Renal cortical epithelial cell (primary cell): ENCODE measurements at regions not wholly inside any gene's neighbourhood (a gene's known extent, or its start where the extent isn't known, plus 50 kb on each side); places are given as distances from the start of the nearest gene placed in this dataset.

Source experiments
- DNase-seq: peaks from one replicate; pipeline ENCODE4 v3.0.0-alpha.2; 2011; ENCODE audit warnings: low read depth

DNA sequence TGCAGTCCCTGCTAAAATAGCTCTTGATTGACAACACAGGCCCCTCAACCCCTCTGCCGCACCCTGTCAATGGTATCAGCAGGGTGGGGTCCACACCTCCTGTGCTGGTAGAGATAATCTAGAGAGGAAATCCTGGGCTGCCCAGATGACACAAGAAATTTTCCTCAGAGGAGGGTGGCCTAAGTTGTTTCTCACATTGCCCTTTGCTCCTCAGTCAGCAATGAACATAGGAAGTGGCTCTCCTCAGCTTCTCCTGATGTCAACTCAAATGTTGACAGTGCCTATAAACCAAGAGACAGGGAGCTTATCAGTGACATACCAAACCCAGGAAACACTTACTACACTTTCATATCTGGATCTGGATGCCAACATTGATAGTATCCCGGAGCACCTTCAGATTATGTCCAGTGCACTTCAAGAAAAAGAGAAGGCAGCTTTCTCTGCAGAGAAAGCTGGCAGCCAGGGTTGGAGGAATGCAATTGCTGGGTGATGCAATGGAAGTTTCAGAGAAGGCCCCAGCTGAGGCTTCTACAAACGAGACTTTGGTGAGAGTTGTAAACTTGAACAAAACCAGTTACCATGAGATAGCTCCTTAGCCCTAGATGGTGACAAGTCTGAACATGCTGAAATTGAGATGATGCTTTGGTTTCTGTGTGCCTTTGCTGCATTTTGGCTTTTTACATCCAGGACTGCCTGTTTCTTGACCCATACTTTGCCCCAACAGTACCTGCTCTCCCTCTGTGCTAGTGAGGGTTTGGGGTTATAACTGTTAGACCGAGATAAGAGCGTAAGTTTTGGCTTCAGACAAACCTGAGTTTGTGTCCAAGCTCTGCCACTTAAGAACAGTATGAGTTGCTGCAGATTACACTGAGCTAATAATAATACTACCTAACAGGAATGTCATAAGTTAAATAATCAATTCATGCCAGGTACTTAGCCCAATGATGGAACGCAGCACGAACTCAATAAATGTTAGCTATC is 183.5 kb downstream of the NUAK1 start:
- no peak for DNase-seq

DNA sequence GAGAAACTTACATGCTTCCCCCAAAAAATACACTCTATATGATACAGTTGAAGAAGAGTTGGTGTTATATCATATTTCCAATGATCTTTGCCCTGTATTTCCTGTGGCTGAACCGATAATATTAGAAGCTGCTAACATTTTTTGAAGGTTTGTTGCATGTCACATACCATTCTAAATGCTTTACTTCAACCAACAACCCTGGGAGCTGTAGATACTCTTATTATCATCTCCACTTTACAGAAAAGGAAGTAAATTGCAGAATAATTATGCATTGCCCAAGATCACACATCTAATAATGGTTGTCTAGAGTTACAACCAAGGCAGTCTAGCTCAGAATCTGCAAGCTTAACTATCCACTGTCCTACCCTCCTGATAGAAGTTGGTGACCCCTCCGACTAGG is 182.8 kb downstream of the NUAK1 start:
- no peak for DNase-seq

DNA sequence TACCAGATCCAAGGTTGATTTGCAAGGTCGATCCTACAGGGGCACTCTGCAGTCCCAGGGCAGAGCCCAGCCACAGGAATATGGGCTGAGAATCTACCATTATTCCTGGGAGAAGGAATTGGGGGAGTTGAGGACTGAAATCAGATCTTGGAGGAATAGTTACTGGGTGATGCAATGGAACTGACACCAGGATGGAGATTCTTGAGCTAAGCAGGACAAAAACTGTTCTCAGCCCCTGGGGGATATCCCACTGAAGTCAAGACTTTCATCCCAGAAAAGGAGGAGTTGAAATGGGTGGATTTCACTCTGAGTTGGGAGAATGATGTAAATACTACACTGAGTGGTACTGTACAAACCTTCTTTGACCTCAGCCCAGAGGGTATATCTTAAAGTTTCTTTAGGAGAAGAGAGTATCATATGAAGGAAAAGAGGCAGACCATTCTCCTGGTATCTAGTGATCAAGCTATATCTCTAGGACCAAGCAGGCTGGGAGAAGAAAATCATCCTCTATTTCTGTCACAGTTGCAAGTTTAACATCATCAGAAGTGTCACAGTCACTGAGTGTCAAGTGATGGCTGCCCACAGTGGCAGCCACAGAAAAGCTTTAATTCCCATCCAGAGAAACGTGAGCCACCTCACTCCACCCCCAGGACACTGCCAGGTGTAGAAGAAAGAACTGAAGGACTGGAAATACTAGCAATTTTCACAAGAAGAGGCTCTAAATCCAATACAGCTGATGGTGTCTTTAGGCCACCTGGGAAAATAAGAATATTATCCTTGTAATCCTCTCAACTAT is 181.9 kb downstream of the NUAK1 start:
- DNase-seq: no peak

DNA sequence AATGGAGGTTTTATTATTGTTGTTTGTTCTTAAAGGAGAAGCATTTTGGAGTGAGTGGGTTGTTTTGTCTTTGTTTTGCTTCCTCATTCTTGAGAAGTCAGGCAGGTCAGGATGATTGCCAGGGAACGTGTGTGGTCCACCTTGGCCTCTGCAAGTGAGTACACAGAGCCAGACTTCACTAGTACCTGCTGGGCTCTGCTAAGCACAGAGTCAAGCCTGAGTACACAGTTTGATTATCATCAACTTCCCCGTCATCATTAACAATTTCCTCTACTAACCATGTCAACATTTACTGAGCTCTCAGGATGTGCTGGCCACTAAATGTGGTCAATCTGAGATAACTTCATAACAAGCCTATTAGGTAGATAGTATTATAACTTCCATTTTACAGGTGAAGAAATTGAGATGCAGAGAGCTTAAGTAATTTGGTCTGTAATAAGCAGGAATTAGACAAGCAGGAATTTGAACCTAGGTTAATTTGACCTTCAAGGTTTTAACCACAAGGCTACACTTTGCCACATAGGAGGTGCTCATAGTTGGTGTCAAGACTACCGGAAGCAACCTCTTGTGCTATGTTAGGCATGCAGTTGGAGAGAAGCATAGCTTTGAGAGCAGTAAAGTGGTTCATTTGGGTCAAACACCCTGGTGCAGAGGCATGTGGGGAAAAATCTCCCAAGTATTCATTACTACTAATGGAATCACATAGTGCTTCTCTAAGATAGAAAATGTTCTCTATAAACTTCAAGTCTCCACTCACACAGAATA is 178.3 kb downstream of the NUAK1 start:
- peak; percentile 94 for DNase-seq

DNA sequence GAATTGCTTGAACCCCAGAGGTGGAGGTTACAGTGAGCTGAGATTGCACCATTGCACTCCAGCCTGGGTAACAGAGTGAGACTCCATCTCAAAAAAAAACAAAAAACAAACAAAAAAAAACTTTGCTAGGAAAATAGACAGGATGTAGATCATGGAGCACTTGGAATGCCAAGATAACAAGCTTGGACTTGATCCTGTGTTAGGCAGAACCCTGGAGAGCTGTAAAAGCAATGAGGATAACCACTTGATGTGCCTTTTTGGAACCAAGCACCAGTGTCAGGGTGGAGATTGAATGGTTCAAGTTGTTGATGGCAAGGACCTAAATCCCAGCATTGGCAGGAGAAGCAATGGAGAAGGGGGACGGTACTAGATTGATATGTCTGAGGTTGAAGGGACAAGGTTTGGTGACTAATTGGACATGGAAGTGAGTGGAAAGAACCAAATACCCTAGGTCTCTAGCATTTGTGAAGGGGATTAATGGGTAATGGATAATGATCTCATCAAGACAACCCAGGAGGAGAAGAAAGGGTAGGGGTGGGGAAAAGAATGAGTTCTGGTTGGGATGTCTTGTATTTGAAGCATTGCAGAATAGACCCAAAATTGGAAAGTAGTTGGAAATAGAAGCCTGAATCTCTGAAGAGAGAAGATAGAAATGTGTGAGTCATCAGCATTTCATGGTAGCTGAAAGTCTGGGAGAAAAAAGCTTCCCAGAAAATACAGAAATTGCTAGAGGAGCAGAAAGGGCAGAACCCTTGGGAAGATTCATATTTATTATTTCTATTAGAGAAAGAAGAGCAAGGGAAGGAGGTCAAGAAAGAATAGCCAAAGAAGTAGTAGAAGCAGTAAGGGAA is 176.7 kb downstream of the NUAK1 start:
- DNase-seq: peak; percentile 13

DNA sequence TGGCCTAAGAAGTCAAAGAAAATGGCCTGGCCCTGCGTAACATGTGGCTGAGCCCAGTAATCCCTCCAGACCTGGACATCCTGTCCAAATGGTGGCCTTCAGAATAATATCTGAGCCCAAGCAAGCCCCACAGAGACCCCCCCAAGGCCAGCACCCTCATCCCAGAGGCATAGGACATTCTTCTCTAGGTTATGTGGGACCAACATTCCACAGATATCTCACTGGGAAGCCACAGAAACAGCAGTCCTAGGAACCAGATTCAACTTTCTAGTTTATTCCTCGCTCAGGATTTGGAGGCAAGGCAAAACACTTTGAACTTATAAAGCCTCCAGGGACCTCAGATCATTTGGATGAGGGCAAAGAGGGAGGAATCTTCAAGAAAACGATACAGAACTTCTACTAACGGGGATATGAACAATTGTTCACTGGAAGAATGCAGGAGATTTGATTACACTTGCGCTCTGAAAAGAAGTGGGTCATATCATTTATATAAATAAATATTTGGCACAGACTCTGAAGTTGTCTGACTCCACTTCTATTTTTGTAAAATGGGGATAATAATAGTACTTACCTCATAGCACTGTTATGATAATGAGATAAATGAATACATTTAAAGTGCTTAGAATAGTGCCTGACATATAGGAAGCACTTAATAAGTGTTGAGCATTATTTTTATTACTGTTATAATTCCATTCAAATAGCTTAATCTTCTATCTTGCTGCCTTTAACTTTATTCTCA is 171.5 kb downstream of the NUAK1 start:
- no peak for DNase-seq

DNA sequence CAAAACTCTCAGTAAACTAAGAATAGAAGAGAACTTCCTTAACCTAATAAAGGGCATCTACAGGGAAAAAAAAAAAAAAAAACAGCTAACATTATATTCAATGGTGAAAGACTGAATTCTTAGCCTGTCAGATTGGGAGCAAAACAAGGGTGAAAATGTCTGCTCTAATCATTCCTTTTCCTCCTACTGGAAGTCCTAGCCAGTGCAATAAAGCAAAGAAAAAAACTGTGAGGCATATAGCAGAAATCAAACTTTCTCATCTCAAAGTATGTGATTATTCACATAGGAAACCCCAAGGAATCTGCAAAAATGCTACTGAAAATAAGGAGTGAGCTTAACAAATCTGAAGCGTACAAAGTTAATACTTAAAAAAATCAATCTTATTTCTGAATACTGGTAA is 170.7 kb downstream of the NUAK1 start:
- DNase-seq: no peak

DNA sequence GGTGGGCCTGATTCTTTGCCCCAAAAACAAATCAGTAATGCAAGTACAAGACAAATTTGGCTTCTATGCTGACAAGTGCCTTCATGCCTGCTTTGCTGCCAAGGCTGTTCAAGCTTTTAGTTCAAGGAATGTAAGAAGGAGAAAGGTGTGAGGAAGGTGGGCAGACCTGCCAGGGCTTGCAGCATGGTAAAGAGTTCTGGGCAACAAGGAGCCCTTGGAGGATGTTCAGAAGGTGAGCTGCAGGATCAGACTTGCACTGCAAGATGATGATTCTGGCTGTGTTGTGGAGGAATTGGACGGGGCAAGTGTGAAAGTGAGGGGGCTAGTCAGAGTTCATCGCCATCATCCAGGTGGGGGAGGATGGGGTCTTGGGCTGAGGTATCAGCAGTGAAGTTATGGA is 167.9 kb downstream of the NUAK1 start:
- no peak for DNase-seq

DNA sequence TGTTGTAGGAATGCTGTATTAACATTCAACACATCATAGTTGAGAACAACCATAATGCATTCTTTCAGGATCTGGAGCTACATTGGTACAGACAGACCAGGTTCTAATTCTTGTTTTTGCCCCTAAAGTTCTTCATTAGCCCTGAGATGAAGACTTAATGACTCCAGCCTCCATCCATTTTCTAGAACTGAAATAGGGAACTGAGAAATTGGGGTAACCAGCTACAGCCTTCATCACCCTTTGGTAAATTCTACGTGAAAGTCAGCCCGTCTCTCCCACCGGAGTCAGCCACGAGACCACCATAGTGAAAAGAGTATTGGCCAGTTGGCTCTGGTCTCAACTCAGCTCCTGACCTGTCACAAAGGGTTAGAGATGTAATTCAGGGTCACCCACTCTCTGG is 164.0 kb downstream of the NUAK1 start:
- no peak for DNase-seq

DNA sequence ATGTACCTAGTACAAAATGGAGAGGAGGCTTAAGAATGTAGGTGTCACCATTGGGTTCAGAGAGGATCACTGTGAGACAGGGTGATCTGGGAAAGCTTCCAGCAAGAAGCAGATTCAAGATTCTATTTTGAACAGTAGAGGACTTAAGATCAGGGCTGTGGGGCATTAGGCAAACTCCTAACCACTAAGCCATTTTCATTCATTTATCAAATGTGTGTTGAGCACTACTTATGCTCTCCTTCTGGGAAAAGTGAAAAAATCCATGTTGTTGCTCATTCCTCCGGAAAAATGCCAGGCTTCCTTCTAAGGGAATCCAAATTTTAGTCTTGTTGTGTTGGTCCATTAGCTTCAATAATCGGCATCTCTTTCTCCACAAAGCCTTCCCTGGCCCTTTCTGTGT is 163.4 kb downstream of the NUAK1 start:
- DNase-seq: no peak

DNA sequence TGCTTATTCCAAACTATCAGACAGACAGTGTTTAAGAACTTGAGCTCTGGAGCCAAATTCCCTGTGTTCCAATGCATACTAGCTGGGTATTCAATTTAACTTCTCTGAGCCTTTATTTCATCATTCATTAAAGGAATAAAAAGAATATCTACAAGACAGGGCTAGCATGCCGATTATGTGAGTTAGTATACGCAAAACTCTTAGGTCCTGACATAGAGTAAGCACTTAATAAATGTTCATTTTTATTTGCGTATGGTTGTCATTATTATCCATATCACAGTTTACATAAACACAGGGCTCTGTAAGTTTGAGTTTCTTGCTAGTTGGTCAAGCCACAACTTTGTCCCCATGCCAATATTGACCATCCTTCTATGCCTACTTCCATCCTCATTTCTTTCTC is 161.5 kb downstream of the NUAK1 start:
- no peak for DNase-seq

DNA sequence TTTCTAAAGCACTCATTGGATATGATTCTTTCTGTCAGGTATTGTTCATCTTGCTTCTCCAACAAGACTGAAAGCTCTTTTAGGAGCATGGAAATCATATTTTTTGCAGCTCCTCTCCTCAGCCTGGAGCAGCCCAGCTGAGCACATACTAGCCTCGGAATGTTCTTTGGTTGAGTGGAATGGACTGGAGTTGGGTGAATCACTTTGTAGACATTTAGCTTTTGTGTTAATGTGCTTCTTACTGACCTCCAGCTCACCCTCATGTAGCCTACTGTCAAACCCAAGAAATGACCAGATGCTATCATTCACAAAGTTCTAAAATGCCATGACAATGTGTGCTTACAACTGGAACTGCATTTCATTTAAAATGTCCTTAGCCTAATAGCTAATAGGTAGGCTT is 161.1 kb downstream of the NUAK1 start:
- DNase-seq: peak; percentile 82

DNA sequence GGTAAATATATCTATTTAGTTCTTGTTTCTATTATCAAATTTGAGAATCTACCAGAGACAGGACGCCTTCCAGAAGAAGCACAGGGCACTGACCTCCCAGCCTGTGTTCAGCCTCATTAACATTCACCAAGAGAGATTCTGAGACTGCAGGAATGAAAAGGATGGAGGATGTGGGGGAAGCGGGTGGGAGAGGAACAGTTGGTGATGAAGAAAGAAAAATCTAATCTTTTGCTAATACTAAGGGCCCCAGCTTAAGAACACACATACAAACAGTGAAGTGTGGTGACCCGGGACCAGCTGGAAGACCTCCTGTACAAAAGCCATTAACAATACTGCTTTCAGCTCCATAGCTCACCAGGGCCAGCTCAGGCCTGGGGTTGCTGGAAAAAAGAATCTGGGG is 160.5 kb downstream of the NUAK1 start:
- DNase-seq: peak; percentile 71

DNA sequence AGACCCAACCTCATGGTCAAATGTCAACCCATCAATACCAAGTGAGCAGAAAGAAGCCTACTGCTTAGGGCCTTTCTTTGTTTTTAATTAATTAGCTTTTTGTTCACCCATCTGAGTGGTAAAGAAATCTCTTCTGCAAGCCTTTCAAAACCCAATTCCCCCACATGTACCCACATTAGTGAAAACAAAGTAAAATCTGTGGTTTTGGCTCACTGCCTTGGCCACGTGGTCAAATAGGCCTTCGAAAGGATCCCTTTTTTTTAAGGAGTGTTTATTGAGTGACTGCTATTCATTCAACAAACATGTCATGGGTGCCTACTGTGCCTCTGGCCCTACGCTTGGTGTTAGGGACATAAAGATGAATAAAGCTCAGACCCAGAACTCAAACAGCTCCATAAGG is 160.1 kb downstream of the NUAK1 start:
- peak; percentile 74 for DNase-seq

DNA sequence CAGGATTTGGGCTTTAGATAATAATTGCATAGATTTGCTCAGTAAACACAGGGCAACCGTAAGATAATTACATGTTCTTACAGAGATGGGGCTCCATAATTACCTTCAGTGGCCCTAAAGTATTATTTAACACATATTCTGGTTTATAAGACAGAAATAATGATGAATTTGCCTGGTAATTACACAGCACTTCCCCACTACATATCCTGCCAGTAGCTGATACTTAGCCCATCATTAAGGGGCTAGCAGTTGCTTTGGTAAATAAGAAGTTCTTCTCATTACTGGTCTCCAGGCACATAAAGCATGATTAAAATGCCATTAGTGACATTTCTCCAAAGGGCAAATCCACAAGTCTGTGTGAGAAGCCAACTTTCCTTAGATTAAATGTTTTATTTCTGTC is 158.7 kb downstream of the NUAK1 start:
- DNase-seq: no peak

DNA sequence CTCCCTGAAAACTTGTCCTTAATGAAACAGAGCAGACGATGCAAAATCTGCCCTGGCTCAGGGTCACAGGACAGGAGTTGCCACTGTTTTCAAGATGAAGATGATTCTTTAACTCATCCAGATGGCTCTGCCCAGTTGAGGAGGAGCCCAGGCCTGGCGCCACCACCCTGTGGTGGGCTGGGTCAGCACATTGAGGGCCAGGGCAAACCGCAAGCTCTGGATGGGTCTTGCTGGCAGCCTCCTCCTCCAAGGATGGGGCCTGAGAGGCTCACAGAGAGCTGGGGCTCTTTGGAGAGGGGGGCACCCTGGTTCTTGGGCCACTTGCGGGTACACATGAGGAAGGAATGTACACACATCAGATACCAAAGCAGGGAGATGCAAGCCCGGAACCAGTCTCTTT is 158.2 kb downstream of the NUAK1 start:
- DNase-seq: no peak

DNA sequence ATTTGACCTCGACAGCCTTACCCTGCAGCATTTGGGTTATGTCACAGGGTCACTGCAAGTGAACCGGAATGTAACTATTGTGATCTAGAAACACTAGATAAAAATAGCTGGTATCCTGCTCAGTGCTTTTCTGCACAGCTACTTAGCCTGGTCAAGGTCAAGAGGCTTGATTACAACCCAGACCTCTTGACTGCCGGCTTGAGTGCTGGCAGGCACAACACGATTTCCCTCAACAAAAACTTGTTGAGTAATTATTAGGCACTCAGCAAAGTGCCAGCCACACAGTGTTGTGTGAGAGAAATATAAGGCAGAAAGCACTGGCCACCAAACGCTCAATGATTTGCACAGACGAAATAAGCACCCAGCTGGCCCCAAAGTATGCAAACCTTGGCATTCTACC is 156.7 kb downstream of the NUAK1 start:
- no peak for DNase-seq

DNA sequence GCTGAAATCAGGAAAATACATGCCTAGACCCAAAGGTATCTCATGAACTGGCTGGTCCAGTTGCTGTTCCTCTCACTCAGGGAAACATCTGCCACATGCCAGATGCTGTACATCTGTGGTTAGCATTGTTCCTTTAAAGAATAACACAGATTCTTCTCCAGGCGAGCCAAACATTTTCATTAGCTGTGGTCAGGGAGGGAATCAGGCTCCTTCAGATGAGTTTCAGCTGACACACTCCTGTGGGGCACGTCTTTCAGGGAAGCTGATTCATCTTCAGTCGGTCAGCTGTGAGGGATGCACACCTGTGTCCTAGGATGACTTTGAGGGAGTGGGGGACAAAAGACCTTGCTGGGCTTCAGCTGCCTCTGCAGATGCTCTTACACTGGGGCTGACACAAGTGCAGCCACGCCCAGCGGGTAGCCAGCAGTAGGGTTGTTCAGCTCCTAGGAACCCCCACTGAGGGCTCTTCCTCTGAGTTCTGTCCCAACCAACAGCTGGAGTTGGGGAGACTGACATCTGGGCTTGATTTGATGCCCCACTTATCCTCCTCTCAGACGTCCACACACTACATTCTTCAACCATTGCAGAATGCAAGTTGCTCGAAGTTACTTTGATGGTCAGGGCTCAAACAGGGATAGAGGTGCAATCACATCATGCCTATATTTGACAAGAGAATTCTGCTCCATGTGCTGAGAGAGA is 155.0 kb downstream of the NUAK1 start:
- DNase-seq: peak; percentile 78

DNA sequence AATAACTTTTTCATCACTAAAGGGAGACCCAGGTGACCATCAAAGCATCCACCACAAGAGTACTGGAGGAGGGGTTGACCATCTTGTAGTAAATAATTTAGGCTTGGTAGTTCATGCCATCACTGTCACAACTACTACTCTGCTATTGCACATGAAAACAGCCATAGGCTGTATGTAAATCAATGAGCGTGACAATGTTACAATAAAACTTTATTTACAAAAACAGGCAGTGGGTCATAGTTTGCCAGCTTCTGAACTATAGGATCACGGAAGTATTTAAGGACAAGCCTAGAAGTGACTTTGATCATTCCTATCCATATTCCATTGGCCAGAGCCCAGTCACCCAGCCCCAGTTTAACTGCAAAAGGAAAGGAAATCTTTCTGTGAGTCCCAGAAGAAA is 153.4 kb downstream of the NUAK1 start:
- no peak for DNase-seq
